ENCODE measurements at regions not wholly inside any gene's neighbourhood (a gene's known extent, or its start where the extent isn't known, plus 50 kb on each side); places are given as distances from the start of the nearest gene placed in this dataset.

DNA sequence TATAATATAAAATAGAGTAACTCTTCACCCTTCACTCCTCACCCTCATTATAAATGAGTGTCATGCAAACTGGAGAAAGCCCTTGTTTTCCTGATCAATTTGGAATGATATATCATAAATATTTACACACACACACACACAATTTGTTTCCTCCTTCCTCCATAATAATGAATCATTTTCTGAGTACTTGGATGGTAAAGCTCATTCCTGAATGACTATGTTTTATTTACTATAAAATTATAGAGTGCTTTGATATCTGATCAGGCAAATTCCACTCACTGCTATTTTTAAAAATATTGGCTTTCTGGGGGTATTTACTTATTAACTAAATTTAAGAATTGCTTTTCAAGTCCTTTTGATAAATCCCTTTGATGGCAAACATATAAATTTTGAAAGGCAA lies 1125.5 kb upstream of the CNTNAP5 start:
- no peak for DNase-seq (ENCODE audit: low read depth)
- Histone ChIP-seq H3K4me3 (ENCODE audit: low read depth, low read length) (no peak overlapping the region), H3K36me3 (ENCODE audit: control insufficient read depth, insufficient read depth, low read length) (no peaks in the 10 kb centered on the region), H3K27me3 (ENCODE audit: control insufficient read depth, insufficient read depth, low read length) (no peaks in the 10 kb centered on the region)
- TF ChIP-seq, protein P1, sequence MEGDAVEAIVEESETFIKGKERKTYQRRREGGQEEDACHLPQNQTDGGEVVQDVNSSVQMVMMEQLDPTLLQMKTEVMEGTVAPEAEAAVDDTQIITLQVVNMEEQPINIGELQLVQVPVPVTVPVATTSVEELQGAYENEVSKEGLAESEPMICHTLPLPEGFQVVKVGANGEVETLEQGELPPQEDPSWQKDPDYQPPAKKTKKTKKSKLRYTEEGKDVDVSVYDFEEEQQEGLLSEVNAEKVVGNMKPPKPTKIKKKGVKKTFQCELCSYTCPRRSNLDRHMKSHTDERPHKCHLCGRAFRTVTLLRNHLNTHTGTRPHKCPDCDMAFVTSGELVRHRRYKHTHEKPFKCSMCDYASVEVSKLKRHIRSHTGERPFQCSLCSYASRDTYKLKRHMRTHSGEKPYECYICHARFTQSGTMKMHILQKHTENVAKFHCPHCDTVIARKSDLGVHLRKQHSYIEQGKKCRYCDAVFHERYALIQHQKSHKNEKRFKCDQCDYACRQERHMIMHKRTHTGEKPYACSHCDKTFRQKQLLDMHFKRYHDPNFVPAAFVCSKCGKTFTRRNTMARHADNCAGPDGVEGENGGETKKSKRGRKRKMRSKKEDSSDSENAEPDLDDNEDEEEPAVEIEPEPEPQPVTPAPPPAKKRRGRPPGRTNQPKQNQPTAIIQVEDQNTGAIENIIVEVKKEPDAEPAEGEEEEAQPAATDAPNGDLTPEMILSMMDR (IDR thresholded peaks at IDR 0.05; ENCODE audit: insufficient read depth, low read length, poor library complexity, severe bottlenecking), result no peak

DNA sequence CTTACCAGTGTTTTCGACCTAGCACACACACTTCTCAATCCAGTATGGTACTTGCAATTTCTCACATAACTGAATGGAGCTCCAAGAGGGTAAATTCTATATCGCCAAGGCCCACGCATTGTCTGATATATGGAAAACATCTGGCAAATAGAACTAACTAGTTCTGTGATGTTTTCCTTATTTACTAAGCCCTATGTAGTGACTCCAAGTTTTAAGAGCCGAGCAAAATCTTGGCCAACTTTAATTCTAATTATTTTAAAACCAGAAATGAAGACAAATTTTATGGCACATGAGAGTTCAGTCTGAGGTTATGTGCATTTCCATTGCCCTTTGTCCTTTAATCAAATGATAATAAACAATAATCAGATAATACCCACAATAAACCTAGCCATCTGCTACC lies 1119.7 kb upstream of the CNTNAP5 start:
- no peak overlapping the region for H3K4me3 ChIP-seq (ENCODE audit: low read depth, low read length)
- TF ChIP-seq, protein P1 (IDR thresholded peaks at IDR 0.05; ENCODE audit: insufficient read depth, low read length, poor library complexity, severe bottlenecking), result no peak

DNA sequence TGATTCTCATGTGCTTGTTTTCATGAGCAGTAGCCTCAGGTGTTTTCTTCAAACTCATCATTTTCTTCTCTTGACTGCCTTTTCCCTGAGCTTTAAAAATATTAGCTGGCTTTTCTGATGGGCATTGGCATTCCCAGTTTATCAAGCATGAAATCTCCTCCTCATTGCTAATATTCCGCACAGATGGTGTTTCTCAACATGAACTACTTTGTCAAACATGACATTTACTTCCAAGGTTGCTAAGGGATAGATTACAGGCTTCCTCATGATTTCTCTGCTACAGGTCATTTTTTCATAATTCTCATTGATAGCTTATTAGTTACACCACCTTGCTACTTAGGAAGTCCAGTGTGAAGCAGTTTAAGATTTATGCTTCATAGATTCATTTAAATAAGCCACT lies 1116.9 kb upstream of the CNTNAP5 start:
- H3K27me3 ChIP-seq (ENCODE audit: control insufficient read depth, insufficient read depth, low read length), result no peaks in the 10 kb centered on the region
- DNase-seq (ENCODE audit: low read depth), result no peak
- H3K36me3 ChIP-seq (ENCODE audit: control insufficient read depth, insufficient read depth, low read length), result no peaks in the 10 kb centered on the region
- TF ChIP-seq, protein P1 (IDR thresholded peaks at IDR 0.05; ENCODE audit: insufficient read depth, low read length, poor library complexity, severe bottlenecking), result no peak
- H3K4me3 ChIP-seq (ENCODE audit: low read depth, low read length), result no peak overlapping the region

More for the DNA sequence above, 1119.7 kb upstream of the CNTNAP5 start:
- Histone ChIP-seq H3K27me3 (ENCODE audit: control insufficient read depth, insufficient read depth, low read length) (no peaks in the 10 kb centered on the region), H3K36me3 (ENCODE audit: control insufficient read depth, insufficient read depth, low read length) (no peaks in the 10 kb centered on the region)
- no peak for DNase-seq (ENCODE audit: low read depth)

DNA sequence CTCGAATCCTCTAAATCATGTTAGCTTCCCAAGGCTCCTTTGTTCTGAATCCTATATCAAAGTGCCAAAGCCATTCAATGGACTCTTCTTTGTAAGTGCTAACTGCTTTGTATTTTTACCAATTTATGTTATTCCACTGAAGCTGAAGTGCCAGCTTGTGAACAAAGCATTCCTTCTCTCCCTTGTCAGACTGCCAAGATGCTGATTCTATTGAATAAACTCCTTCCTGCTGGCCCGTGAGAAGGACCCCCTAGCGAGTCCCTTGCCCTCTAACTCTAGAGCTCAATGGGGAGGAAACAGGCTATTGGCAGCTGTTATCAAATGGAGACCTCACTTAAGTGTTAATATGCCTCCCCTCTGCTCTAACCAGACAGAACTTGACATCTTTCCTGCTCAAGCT lies 1097.9 kb upstream of the CNTNAP5 start:
- DNase-seq (ENCODE audit: low read depth), result no peak
- Histone ChIP-seq H3K4me3 (ENCODE audit: low read depth, low read length) (no peak overlapping the region), H3K36me3 (ENCODE audit: control insufficient read depth, insufficient read depth, low read length) (no peaks in the 10 kb centered on the region), H3K27me3 (ENCODE audit: control insufficient read depth, insufficient read depth, low read length) (no peaks in the 10 kb centered on the region)
- TF ChIP-seq, protein P1 (IDR thresholded peaks at IDR 0.05; ENCODE audit: insufficient read depth, low read length, poor library complexity, severe bottlenecking), result no peak

DNA sequence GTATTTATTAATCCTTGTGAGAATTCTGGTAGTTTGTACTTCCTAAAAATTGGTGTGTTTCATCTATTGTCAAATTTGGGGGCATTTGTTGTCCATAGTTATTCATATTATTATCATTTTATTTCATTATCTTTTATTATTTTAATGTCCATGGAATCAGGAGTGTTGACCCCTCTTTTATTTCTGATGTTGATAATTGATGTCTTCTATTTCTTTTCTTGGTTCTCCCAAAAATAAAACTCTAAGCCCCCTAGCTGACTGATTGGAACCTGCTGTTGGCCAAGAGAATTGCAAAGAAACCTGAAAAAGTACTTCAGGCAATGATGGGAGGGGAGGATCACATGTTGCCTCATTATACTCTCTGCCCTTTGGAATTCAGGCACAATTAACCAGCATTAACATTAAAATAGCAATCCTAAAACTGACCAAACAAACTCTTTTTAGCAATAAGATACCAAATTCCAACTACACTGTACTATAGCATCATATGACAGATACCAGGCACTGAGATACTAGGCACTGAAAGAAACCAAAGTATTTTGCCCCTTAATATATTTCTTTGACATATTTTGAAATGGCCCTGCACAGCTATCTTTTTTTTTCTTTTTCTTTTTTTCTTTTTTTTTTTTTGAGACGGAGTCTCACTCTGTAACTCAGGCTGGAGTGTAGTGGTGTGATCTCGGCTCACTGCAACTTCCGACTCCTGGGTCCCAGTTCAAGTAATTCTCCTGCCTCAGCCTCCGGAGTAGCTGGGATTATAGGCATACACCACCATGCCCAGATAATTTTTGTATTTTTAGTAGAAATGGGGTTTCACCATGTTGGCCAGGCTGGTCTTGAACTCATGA lies 1097.2 kb upstream of the CNTNAP5 start:
- no peak overlapping the region for H3K4me3 ChIP-seq (ENCODE audit: low read depth, low read length)
- DNase-seq (ENCODE audit: low read depth), result no peak
- TF ChIP-seq, protein P1 (IDR thresholded peaks at IDR 0.05; ENCODE audit: insufficient read depth, low read length, poor library complexity, severe bottlenecking), result no peak
- H3K36me3 ChIP-seq (ENCODE audit: control insufficient read depth, insufficient read depth, low read length), result no peaks in the 10 kb centered on the region
- H3K27me3 ChIP-seq (ENCODE audit: control insufficient read depth, insufficient read depth, low read length), result no peaks in the 10 kb centered on the region

DNA sequence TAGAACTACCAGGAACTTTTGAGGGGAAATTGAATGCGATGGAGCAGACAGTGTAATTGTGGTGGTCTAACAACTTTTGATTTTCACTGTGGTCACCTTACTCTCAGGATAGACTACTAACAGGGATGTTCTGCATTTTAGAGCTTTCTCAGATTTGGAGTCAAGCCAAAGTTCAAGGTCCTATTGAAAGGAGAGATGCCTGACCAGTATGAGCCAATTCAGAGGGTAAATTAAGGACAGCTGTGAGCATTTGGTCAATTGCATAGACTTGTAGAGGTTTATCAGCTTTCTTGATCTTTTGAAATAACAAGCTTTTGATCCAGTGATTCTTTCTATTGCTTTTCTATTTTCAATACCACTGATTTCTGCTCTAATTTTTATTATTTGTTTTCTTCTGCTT lies 1095.7 kb upstream of the CNTNAP5 start:
- Histone ChIP-seq H3K36me3 (ENCODE audit: control insufficient read depth, insufficient read depth, low read length) (no peaks in the 10 kb centered on the region), H3K27me3 (ENCODE audit: control insufficient read depth, insufficient read depth, low read length) (no peaks in the 10 kb centered on the region), H3K4me3 (ENCODE audit: low read depth, low read length) (no peak overlapping the region)
- no peak for DNase-seq (ENCODE audit: low read depth)
- TF ChIP-seq, protein P1 (IDR thresholded peaks at IDR 0.05; ENCODE audit: insufficient read depth, low read length, poor library complexity, severe bottlenecking), result no peak
